HS-5 (cell line): ENCODE measurements at regions not wholly inside any gene's neighbourhood (a gene's known extent, or its start where the extent isn't known, plus 50 kb on each side); places are given as distances from the start of the nearest gene placed in this dataset.

ENCODE experiments used
- DNase-seq: peaks from one replicate; pipeline ENCODE4 v3.0.0-alpha.2; 2012; ENCODE audit warnings: low read depth

- no peak for DNase-seq
Measured at GRCh38 chr20:6956056-6956455, 188.6 kb downstream of the BMP2 start.

DNA sequence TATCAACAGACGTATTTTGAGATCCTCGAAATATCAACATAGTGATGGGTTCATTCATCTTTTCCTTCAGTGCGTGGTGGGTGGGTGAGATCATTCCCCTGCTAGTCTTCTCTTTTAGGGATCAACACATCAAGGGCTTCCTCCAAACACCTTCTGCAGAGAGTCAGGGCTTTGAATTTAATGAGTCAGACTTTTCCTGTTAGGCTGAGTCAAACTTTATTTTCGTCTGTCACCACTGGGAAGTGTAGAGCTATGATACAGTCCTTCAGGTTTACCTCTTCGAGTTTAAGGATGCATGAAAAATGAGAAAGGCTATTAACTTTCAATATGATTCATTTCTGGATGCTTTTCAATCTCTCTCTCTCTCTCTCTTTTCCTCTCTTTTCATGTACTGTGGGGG lies 189.1 kb downstream of the BMP2 start:
- DNase-seq, result peak; percentile 39

- DNase-seq, result peak; percentile 44
Measured at GRCh38 chr20:6959900-6960312, 192.4 kb downstream of the BMP2 start.

DNA sequence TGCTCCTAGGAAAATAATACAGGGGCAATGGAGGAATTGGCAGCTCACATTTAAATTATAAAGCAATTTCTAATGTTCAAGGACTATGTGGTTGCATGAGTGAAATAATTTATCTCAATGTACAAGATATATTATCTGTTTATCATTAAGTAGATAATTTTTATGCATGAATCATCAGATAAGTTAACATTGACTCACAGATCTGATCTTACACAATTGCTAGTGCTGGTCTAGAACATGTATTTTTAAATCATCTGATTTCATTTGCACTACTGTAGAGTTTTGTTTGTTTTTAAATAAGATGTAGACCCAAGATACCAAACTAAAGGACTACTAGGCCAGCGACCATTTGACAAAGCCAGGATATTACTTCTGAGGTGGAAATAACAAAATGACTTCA lies 199.2 kb downstream of the BMP2 start:
- DNase-seq, result no peak

- no peak for DNase-seq
Measured at GRCh38 chr20:6974838-6975237, 207.4 kb downstream of the BMP2 start.

DNA sequence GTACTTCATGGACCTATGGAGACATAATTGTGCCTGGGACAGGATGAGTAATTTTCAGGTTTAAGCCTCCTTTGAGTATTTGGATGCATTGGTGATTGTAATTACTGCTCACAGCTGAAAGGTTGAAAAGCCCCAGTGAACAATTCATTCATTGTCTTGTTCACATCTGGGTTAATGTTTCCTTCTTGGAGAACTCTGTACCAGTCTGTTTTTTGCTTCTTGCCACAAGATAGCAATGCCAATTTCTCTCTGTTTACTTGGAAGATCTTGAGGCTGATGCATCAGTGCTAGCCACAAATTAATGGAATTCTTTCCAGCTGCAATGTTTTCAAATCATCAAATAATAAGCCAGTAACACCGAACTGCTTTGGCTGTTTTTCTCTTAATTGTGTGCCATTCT lies 207.8 kb downstream of the BMP2 start:
- no peak for DNase-seq

GRCh38 chr20:6976106-6976900 lies 208.8 kb downstream of the BMP2 start:
- DNase-seq, result no peak

DNA sequence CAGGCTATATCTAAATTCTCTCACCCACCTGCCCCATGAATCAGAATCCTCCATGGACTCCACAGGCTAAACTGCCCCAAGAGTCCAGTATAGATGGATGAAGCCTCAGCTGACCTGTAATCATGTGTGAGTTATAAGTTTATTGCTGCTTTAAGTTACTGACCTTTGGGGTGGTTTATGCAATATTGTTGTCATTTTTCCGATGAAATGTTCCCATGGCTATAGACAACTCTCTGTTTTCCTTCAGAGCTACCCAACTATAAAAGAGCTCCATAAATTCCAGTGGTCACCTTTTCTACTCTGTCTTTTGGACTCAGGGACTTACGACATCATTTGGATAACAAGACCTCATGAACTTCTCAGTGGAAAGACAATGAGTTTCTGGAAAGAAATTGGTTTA lies 212.1 kb downstream of the BMP2 start:
- DNase-seq, result no peak

DNA sequence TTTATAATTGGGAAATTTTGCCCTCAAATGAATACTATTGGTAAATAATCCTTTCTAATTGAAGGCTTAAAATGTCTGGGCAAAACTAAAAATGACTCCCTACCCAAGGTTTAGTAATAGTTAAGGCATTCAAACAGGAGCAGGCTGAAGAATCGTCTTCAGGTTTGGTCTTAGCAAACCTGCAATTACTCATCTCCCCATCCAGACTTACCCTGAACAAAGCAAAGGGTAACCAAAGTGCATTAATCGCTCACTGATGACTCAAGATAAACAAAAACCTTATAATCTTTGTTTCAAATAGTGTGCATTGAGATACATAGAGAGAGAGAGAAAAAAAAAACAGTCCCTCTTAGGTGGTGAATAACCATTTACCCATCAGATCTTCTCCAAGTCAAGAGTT lies 225.5 kb downstream of the BMP2 start:
- peak; percentile 66 for DNase-seq

DNA sequence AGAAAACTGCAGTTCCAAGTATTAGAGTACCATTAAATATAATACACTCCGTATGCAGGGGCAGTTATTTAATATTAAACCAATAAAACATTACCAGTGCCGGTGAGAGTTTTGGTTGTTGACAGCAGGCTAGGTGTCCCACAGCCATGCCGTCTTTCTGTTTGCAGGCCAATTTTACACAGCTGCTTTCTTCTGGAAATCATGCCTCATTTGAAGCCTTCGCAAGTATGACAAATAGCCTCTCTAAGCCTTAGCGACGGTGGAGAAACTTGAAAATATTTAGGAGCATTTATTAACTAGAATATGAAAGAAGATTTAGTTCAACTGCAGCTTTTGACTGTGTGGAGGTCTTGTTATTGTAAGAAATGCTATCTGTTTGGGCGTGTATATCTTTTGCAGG lies 226.0 kb downstream of the BMP2 start:
- no peak for DNase-seq

DNA sequence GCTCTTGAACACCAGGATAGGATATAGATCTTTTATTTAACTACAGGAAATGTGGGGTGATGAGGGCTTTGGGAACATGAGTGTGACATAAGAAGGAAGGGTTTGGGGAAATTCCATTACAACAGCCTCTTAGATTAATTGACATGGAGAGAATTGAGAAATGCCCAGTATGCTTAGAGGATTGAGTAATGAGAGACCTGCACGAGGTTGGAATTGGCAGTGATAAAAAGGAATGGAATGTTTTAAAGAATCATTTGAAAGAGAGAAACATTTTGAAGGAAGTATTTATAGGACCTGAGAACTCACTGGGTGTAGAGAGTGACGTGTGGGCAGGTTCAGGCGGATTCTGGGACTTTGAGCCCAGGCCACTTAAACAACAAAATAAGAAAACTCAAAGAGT lies 227.0 kb downstream of the BMP2 start:
- DNase-seq, result peak; percentile 80

- no peak for DNase-seq
Measured at GRCh38 chr20:6998909-6999308, 231.4 kb downstream of the BMP2 start.

DNA sequence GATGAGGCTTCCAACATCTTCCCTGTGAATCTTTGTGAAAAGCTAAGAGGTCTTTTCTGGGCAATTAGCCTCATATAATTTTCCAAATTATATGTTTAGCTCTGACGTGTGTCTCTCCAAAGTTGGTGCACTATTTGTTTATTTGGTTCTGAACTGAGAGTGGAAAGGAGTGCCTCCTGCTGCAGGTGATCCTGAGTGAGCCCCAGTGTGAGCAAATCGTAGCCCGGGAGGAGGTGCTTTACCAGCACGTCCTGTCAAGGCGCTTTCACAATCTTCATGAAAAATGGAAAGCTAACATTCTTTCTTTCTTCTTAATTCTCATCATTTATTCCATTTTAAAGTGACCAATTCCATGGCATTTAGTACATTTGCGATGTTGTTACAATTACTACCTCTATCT lies 231.9 kb downstream of the BMP2 start:
- DNase-seq, result no peak

DNA sequence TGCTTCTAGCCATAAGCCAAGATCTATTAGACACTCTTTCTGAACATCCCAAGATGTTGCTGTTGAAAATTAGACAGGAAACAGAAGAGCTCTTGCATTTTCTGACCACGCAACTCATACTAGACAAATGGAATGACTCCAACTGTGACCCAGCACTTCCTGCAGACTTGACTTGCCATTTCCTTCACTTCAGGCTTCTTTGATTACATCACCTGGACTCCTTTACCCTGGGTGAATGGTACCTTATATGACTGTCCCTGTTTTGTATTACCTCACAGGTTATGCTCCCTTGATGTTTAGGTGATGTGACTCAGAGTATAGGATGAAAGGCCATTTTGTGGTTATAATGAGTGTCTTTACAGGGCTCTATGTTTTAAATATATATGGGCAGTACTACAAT lies 236.1 kb downstream of the BMP2 start:
- DNase-seq, result peak; percentile 39

DNA sequence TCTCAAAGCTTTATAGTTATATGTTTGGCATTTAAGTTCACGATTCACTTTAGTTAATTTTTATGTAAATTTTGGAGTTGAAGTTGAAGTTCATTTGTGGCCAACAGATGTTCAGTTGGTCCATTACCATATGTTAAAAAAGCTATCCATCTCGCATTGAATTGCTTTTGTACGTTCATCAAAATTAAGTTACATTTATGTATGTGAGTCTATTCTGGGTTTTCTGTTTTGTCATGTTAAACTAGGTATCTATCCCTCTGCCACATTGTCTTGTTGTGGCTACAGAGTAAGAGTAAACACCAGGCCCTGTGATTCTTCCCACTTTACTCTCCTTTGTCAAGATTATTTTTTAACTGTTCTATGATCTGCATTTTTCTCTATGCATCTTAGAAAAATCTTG lies 237.3 kb downstream of the BMP2 start:
- DNase-seq, result no peak

DNA sequence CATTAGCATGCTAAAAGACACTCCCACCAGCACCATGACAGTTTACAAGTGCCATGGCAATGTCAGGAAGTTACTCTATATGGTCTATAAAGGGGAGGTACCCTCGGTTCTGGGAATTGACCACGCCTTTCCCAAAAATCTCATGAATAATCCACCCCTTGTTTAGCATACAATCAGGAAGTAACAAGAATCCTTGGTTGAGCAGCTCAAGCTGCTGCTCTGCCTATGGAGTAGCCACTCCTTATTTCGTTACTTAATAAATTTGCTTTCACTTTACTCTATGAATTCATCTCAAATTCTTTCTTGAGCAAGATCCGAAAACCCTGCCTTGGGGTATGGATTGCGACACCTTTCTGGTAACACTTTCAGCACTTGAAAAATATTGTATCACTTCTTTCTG lies 243.0 kb downstream of the BMP2 start:
- DNase-seq, result no peak

GRCh38 chr20:7015257-7015656 lies 247.8 kb downstream of the BMP2 start:
- DNase-seq, result no peak

DNA sequence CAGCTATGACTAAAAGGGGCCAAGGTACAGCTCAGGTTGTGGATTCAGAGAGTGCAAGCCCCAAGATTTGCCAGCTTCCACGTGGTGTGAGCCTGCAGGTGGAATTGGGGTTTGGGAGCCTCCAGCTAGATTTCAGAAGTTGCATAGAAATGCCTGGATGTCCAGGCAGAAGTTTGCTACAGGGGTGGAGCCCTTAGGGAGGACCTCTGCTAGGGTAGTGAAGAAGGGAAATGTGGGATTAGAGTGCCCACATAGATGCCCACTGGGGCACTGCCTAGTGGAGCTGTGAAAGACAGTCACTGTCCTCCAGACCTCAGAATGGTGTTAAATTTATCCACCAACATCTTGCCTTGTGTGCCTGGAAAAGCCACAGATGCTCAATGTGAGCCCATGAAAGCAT lies 255.1 kb downstream of the BMP2 start:
- DNase-seq, result no peak

GRCh38 chr20:7025635-7026034 lies 258.1 kb downstream of the BMP2 start:
- no peak for DNase-seq

DNA sequence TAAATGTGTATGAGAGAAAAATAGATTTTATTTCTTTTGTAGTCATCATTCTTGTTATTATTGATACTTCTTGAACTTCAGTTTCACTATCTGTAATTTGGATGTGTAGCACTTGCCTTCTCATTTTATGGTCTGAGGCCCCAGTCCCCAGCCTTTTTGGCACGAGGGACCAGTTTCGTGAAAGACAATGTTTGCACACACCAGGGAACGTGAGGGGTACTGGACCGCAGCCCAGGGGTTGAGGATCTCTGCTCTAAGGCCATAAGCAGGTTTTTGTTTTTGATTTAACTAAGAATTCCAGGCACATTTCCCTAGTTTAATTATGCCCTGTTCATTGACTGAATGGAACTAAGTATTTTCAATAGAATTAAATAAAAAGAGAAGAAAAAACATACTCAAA lies 261.5 kb downstream of the BMP2 start:
- no peak for DNase-seq

GRCh38 chr20:7031222-7031621 lies 263.7 kb downstream of the BMP2 start:
- DNase-seq, result no peak

DNA sequence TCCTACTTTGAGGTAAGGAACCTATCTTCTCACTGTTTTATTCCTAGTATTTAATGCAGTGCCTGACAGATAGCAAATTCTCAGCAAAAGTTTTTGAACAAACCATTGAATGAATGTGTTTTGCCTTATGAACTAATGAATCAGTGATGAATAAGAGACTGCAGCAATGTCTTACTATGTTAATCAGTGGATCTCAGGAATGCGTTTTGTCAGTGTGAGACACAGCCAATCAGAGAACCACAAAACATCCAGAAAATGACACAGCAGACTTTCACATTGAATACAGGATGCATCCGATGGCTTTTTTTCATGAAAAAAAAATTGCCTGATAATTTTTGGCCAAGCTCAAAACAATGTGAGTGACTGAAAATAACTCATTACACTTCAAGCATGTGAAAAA lies 270.5 kb downstream of the BMP2 start:
- DNase-seq, result peak; percentile 70

DNA sequence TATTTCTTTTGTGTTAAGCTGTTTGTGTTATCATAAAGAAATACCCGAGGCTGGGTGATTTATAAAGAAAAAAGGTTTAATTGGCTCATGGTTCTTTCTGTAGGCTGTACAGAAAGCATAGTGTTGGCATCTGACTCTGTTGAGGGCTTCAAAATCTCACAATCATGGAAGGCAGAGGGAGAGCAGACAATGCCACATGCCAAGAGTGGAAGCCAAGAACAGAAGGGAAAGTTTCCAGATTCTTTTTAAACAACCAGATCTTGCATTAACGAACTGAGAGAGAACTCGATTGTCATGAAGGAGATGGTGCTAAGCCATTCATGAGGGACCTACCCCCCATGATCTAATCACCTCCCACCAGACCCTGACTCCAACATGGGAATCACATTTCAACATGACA lies 290.1 kb downstream of the BMP2 start:
- DNase-seq, result no peak

GRCh38 chr20:7078804-7079203 lies 311.3 kb downstream of the BMP2 start:
- DNase-seq, result no peak
